DMS114 treated with DMSO at 0.1 percent for 48 hours (cell line): ENCODE measurements at regions not wholly inside any gene's neighbourhood (a gene's known extent, or its start where the extent isn't known, plus 50 kb on each side); places are given as distances from the start of the nearest gene placed in this dataset.
"Not testable (repeated sequence)": the region's sequence is repeated elsewhere in the genome, so short reads cannot be mapped to it uniquely, and the experiment has no call there.

Experiments used
- DNase-seq: peaks from one replicate; lab custom pipeline; 2025; ENCODE audit not compliant: unreplicated experiment; lab: John Stamatoyannopoulos, UW

- no peak for DNase-seq
These were observed 384.0 kb upstream of the FOXG1 start for GRCh38 chr14:28382444-28383190.

DNA sequence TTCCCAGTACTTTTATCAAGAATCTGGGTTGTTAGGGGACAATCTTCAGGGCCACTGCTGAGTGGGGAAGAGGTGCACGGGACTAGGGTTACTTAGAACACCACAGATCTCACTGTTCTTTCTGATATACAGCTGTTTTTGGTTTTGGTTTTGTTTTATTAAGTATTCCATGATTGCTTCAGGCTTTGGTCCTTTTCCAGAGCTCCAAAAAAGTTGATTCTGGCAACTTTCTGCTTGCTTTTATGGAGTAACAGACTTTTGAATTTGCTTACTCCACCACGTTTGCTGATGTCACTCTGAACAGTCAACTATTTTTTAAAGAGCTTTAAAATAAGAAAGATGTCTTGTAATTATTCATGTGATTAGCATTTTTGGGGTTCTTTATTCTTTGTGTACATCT is 368.1 kb upstream of the FOXG1 start:
- DNase-seq: no peak

DNA sequence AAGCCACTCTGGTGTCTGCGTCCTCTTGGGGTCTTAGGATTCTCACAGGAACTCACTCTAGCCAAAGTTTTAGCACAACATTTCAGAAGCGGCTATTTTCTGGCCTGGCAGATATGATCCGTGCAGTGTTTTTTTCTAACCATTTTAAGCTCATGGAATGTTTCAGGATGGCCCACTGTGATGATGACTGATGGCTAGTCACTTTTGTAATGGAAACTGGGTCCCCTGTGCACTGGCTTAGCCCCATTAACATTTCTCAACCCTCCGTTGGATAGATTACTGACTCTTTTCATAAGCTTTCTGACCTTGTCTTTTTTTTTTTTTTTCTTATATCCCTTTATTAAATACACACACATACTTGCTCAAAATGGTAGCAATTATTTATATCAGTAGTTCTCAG is 364.9 kb upstream of the FOXG1 start:
- DNase-seq: not testable (repeated sequence)

- DNase-seq: no peak
These were observed 360.4 kb upstream of the FOXG1 start for GRCh38 chr14:28406196-28406595.

DNA sequence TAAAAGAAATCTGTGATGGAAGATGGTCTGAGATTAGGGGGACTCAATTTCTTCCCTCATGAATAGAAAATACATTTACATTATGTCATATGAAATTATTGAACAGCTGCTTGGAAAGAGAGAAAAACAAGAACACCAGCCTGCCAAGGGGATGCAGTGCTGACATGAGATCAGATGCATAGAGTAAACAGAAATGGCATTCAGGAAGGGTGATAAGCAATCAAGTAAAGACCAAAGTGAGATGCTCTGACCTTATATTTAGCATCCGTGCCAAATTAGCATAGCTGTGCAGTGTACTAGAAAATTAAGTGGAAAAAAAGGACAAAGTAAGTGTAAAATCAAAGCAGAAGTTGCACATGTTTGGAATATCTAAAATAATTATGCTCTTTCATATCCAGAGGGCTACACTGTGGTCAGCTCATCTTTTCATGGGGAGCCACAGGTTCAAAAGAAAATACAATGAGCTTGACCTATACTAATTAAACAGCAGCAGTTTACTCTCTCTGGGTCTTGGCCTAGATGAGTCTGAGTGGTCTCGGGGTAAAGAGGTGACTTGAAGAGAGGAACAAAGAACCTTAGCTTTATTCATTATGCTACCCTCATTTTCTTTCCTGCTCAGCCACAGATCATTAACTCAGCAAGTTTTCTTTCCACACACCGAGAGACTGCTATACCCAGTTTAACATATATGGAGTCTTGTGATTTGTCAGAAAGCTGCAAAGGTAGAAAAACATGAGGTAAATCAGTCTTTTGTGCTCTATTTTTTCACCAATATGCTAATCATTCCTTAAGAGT is 359.4 kb upstream of the FOXG1 start:
- DNase-seq: no peak

DNA sequence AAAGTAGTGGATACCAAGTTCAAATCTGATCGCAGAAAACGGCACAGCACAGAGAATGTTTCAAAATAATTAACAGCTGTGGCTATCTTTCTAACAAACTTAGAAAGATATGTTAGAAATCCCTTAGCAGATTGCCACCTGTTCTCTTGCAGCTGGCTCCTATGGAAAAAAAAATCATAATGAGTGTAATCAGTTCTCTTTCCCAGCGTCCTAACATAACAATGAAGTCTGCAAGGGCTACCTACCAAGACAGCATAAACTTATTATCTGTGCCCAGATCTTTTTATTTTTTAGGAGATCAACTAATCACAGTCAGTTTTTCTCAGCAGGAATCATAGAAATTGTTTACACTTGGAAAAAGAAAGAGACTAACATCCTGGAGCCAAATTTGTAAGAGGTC is 358.6 kb upstream of the FOXG1 start:
- no peak for DNase-seq

DNA sequence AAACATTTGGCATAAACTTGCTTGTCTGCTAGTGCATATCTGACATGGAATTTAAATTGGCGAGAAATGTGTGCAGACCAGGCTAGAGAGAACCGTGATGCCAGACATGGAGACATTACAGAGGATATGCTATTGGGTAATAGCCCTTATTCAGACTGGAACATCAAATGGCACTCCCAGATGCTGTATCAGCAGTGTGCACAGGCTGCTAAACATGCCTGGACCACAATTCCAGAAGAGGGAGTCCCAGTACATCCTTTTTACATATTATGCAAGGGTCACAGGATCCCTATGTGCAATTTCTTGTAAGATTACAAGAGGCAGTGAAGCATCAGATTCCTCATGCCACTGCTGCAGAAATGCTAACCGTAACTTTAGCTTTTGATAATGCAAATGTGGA is 354.5 kb upstream of the FOXG1 start:
- DNase-seq: no peak

- no peak for DNase-seq
These were observed 339.6 kb upstream of the FOXG1 start for GRCh38 chr14:28426960-28427359.

DNA sequence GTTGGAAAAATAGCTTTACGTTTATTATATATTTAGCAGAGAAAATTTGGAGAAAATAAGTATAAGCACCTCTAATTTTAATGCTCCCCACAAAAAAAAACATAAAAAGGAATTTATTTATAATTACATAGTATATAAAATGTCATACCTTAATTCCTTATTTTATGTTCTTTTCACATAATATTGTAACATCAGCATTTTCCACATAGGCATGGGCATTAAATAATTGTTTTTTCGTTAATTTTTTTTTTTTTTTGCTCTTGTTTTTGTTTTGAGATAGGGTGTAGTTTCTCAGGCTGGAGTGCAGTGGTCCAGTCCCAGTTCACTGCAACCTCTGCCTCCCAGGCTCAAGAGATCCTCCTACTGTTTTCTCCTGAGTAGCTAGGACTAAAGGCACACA is 329.8 kb upstream of the FOXG1 start:
- no peak for DNase-seq

DNA sequence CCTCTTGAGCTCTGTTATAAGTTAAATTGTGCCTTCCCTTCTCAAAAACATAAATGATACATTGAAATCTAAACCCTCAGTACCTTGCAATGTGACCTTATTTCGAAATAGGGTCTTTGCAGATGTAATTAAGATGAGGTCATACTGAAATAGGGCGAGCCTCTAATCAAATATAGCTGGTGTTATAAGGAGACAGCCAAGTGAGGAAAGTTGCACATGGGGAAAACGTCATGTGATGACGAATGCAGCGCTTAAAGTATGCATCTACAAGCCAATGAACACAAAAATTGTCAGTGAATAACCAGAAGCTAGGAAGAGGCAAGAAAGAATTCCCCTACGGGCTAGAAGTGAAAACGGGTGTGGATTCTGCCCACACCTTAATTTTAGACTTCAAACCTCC is 305.2 kb upstream of the FOXG1 start:
- no peak for DNase-seq

DNA sequence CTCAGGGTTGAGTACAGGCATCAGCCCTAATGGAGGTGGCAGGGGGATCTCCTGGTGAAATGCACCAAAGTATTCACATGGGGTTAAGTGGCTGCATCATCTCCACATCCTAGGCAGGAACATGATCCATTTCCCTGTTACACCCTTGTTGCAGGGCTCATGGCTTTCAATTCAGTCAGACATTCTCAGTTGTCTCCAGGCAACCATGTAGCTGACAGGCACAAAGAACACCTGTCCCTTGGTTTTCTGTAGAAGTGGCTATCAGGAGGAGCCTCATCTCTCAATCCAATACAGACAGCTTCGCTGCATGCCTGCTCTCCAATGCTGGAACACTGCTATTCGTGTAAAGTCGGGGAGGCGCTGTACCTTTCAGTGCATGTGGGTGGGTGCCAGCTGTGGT is 299.0 kb upstream of the FOXG1 start:
- DNase-seq: no peak

DNA sequence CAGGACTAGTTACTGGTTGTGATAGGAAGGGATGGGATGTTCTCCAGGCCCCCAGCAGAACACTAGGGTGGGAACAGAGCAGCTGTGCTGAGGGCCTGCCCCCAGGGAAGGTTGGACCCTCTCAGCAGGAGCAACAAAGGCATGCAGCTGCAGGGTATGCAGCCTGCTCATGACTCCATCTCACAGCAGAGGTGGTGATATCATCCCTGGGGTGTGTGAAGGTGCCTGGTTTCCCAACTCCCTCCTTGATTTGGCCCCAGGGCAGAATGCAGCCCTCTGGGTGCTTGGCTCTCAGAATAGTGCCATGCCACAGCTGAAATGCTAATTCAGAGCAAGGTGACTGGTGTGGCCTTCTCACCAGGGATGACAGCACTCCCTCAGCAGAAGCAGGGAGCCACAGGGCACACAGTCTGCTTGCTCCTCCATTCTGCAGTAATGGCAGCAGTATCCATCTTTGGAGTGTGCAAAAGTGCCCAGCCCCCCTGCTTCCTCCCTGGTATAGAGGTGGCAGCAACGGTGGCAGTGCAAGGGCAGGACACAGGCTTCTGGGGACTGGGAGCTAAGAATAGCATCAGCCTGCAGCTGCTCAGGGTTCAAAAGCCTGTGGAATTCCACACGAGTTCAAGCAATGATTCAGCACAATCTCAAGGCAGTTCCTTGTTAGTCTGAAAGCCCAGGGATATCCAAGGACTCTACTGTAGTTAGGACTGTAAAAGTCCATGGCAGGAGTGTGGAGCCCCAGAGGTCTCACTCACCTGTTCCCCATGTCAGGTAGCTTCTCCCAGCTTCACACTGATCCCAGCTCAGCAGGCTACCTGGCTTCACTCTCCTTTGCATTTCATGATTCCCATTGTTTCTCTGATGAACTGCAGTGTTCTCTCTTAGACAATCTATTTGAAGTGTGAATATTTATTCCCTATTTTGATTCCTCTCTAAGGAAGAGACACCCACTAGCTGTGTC is 298.1 kb upstream of the FOXG1 start:
- DNase-seq: no peak

GRCh38 chr14:28482251-28483040 is 284.1 kb upstream of the FOXG1 start:
- no peak for DNase-seq

- DNase-seq: no peak
These were observed 283.1 kb upstream of the FOXG1 start for GRCh38 chr14:28483506-28483905.

DNA sequence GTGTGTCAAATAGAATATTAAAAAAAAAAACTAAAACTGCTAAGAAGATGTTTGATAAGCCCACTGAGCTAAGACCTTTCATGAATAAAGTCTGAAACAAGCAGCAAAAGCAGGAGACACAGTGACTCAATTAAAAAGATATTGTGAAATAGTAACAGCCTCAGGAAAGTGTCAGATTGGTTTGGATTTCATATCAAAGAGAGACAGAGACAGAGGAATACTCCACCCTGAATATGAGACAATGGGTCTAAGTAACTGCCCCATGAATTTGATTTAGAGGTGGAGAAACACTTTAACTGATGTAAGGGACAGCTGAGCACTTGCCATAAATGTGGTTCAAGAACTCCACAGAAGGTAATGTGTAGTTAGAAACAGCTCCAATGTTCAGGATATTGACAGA is 277.9 kb upstream of the FOXG1 start:
- no peak for DNase-seq

DNA sequence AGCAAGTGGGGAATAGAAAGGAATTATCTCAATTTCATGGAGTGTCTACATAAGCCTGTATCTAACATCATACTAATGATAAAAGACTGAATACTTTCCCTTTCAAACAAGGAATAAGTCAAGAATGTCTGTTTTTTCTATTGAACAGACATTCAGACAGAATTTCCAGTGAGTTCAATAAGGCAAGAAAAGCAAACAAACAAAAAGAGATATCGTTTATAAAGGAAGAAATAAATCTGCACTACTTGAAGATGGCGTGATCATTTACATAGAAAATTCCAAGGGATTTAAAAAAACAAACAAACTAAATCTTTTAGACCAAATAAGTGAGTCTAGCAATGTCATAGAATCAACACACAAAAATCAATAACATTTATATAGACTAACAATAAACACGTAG is 273.1 kb upstream of the FOXG1 start:
- no peak for DNase-seq

DNA sequence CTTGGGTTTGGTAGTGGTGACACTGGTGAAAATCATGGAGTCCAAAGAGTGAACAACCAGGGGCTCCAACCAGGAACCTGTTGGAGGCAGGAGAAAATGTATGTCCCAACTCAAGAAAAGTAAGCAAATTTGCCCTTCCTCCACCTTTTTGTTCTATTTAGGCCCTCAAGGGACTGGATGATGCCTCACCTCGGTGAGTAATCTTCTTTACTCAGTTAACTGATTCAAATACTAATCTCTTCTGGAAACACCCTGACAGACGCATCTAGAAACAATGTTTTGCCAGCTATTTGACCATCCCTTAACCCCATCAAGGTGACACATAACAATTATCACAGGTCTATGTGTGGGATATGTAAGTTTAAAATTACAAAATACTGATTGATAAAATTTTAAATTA is 272.4 kb upstream of the FOXG1 start:
- DNase-seq: no peak

DNA sequence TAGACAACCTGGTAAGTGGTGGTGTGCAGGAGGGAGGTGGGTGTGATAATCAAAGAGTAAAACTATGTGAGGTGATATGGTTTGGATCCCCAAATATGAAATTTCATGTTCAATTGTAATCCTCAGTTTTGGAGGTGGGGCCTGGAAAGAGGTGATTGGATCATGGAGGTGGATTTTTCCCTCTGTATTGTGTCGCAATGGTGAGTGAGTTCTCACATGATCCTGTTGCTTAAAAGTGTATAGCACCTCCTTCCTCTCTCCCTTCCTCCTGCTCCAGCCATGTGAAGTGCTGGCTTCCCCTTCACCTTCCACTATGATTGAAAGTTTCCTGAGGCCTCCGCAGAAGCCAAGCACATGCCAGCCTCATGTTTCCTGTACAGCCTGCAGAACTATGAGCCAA is 270.2 kb upstream of the FOXG1 start:
- no peak for DNase-seq

DNA sequence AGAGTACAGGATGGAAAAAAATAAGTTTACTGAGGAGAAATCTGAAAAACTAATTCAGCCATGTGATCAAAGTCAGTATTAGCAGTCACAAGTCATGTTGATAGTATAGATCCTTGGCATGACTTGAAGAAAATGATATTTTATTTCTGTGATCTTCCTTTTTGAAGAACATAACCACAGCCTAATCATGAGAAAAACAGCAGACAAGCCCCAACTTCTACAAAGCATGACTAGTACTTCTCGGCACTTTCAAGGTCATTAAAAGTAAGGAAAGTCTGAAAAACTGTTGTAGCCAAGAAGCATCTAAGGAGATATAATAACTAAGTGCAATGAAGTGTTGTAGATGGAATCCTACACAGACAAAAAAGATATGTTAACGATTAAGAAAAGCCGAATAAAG is 264.1 kb upstream of the FOXG1 start:
- no peak for DNase-seq

- no peak for DNase-seq
These were observed 251.0 kb upstream of the FOXG1 start for GRCh38 chr14:28515571-28515970.

DNA sequence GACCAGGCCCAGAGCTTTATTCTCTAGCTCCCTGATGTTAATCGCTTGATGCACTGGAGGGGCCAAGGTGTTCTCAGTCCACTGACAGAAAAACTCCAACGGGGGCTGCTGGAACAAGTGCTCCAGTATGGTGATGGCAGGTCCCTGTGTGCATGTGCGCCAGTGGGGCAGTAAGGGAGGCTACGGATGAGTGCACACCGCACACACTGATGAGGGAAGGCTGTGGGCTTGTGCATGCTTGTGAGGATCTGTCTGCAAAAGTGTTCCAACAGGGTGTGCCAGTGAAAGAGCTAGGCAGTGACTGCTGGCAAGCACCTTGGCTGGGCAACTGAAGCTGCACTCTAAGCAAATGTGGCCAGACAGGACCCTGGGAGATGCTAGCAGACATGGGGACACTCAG is 229.7 kb upstream of the FOXG1 start:
- no peak for DNase-seq
